ENCODE measurements at regions not wholly inside any gene's neighbourhood (a gene's known extent, or its start where the extent isn't known, plus 50 kb on each side); places are given as distances from the start of the nearest gene placed in this dataset.
"Not testable (repeated sequence)": the region's sequence is repeated elsewhere in the genome, so short reads cannot be mapped to it uniquely, and the experiment has no call there.

DNA sequence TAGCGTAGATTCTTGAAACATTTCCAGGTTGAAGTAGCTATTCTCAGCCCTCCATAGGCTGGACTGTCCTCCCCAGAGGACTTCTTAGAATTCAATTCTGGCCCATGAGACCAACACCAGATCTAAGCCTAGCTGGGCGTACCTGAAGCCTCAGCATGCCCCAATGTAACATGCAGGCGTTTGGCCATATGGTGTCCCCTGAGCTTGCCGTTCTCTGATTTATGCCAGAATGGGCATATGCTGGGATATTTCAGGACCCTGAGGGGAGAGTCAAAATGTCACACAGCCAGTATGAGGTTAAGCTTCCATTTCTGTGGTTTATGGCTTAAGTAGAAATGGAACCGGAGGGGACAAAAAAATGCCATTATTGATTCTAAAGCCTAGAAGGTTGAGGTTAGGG, 317.7 kb upstream of the OBI1 start:
- DNase-seq, result no peak

DNA sequence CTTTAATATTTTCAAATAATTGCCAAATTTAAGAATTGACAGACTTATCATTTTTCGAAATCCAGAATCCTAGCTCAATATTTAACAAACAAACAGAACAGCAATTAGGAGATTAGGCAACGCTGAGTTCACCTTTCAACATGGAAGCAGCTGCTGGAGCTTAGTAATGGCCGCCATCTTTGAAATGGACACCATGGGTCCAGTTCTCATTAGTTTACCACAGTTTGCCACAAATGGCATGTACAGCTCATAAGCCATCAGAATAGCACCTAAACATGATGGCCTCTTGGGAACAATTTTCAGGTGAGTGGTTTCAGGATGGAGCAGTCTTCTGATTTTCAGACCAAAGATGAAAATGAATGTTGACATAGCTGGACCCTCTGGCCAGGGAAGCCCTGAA, 313.6 kb upstream of the OBI1 start:
- no peak for DNase-seq

- no peak for DNase-seq
These were observed 312.5 kb upstream of the OBI1 start for GRCh38 chr13:78971355-78972025.

- DNase-seq, result no peak
These were observed 301.9 kb upstream of the OBI1 start for GRCh38 chr13:78960881-78961280.

DNA sequence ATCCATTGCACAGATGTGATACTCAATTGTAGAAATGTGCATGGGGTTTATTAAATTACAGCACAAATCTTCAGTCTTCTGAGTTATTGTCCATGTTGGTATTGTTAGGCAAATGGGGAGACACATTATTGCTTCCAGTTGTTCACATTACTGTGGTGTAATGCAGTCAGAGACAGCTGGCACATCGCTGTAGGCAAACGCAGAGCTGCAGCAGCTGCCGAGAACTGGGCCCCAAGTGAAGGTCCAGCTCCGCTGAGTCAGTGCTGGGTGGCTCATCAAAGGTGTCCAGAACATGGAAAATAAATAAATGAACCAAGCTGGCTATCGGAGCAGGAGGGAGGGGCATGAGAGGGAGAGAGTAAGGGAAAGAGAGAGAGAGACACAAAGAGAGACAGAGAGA, 299.1 kb upstream of the OBI1 start:
- DNase-seq, result no peak

- DNase-seq, result no peak
These were observed 281.6 kb upstream of the OBI1 start for GRCh38 chr13:78940455-78941130.

DNA sequence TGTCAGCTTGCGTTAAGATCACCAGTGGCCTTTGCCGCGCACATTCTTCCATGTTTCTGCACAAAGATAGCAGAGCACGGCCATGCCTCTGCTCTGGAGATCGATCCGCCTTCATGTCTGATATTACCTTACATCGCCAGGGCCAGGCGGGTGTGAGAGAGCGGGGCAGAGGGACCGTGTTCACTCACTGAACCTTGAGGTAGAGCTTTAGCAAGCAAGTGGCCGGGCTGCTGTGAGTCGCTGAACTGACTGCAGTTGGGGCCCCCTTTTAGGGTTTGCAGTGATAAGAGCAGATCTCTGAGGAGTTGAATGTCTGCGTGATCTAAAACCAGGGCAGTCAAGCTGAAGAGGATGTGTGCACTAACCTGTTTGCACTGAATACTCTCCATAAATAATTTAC, 275.4 kb upstream of the OBI1 start:
- no peak for DNase-seq

DNA sequence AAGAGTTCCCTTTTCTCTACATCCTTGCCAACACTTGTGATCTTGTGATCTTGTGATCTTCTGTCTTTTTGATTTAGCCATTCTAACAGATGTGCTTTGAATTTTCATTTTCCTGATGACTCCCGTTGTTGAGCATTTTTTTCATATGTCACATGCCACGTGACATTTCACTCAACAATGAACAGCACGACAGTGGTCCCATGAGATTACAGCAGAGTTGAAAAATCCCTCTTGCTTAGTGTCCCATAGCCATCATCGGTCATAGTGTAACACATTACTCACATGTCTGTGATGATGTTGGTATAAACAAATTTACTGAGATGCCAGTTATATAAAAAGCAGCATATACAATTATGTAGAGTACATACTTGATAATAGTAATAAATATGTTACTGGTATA, 256.1 kb upstream of the OBI1 start:
- no peak for DNase-seq

DNA sequence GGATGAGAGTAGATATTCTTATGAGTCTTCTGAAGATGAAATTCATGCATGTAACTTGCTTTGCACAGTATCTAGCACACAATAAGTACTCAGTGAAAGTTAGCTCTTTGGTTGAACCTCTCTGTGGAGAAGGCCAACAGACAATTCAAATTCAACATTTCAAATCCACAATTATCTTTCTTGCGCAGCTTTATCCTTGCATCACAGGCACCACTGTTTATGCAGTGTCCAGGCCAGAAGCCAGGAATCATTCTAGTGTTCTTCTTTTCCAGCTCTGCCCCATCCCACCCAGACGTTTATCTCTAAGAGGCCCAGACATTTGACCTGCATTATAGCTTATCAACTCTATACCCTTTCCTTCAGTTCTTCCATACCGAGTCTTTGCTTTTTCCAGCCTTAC, 254.7 kb upstream of the OBI1 start:
- DNase-seq, result no peak

GRCh38 chr13:78910147-78910546, 251.2 kb upstream of the OBI1 start:
- no peak for DNase-seq

DNA sequence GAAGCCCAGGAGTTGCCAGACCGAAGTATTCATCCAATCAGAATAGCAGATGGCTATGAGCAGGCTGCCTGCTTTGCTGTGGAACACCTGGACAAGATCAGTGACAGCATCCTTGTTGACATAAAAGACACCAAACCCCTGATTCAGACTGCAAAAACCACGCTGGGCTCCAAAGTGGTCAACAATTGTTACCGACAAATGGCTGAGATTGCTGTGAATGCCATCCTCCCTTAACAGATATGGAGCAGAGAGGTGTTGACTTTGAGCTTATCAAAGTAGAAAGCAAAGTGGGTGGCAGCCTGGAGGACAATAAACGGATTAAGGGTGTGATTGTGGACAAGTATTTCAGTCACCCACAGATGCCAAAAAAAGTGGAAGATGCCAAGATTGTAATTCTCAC, 250.3 kb upstream of the OBI1 start:
- DNase-seq, result no peak

GRCh38 chr13:78907006-78907405, 248.1 kb upstream of the OBI1 start:
- no peak for DNase-seq

DNA sequence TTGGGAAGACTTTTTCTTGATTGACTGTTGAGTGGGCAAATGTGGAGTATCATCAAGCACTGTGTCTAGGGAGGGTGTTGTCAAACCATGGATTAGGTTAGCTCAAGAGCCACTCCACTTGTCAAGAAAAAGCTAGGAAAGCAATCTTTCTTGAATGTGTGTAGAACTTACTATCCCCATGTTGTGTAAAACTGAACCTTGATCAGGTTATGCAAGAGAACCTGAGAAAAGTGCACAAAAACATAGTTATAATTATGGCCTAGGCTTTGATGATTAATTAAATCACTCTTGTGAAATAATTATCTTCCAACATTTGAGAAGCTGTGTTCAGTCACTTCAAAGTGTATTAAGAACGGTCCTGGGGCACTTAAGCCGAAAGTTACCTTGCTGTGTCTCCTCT, 238.2 kb upstream of the OBI1 start:
- no peak for DNase-seq

- no peak for DNase-seq
These were observed 225.6 kb upstream of the OBI1 start for GRCh38 chr13:78884571-78884970.

GRCh38 chr13:78881751-78882150, 222.8 kb upstream of the OBI1 start:
- peak; percentile 78 for DNase-seq

- DNase-seq, result peak; percentile 34
These were observed 222.1 kb upstream of the OBI1 start for GRCh38 chr13:78881054-78881453.

DNA sequence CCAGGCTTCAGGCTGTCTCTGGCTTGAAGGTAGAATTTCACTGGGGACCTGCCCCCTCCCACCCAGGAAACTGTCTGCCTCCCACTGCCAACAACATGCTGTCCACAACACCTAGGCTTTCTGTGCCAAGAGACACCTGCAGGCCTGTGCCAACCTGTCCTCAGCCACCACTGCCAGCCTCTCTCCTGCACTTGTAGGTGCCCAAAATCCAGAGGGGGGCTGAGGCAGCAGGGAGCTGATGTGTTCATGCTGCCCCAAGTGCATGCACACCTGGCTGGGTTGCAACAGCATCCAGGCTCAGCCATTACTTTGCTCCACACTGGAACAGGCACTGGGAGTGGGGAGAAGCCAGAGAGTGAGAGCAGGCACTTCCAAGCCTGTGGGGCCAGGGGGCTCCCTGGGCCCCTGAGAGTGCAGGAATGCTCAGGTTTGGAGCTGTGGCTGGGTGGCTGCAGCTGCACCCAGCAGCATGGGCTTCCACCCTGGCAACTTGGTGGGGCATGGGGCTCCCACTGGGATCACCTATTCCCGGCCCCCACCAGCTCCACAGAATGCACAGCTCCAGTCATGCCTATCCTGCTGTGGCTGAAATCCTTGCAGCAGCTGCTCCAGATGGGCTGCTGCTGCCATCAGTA, 218.1 kb upstream of the OBI1 start:
- DNase-seq, result no peak

- DNase-seq, result no peak
These were observed 217.0 kb upstream of the OBI1 start for GRCh38 chr13:78875792-78876580.

- no peak for DNase-seq
These were observed 210.0 kb upstream of the OBI1 start for GRCh38 chr13:78868991-78869390.

GRCh38 chr13:78867655-78868054, 208.7 kb upstream of the OBI1 start:
- DNase-seq, result no peak

GRCh38 chr13:78866076-78866475, 207.1 kb upstream of the OBI1 start:
- not testable (repeated sequence) for DNase-seq

DNA sequence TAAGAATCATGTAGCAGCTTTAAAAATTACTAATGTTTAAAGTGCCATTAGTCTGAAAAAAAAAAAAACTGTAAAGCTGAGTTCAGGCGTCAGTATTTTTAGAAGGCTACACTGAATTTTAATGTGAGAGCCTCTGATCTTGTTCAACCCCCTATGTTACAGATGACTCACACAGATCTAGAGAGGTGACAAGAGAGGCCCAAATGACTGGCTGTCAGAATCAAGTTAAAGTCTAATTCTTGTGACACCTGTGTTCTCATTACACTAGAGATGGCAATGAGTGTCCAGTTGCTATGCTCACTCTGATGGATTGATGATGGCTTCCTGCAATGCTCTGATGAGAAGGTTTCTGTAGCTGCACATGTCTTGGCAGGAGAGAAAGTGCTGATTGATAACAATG, 203.5 kb upstream of the OBI1 start:
- no peak for DNase-seq

DNA sequence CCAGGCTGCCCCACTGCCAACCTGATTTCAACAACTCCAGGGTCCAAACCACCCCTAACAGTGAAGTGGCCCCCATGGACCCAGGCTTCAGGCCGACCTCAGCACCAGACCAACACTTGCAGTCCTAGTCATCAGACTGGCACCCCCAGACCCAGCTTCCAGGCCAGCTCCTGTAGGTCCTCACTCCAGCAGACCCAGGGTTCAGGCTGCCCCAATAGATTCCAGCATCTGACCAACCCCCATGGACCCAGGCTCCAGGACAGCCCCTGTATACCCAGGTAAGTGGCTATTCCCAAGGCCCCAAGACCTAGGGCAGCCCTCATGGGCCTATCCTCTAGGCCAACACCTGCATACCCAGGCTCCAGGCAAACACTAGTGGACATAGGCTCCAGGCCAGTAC, 193.8 kb upstream of the OBI1 start:
- no peak for DNase-seq

Data from DMS79 treated with DMSO at 0.1 percent for 48 hours (cell line).